D721Med (cell line): ENCODE measurements at regions not wholly inside any gene's neighbourhood (a gene's known extent, or its start where the extent isn't known, plus 50 kb on each side); places are given as distances from the start of the nearest gene placed in this dataset.
"Not testable (repeated sequence)": the region's sequence is repeated elsewhere in the genome, so short reads cannot be mapped to it uniquely, and the experiment has no call there.

Source experiments
- DNase-seq: peaks from one replicate; pipeline ENCODE4 v3.0.0; 2011; ENCODE audit warnings: low spot score; ENCODE audit not compliant: insufficient read length
- FAIRE-seq: peaks from 2 replicates; lab custom pipeline; 2011; peaks lifted over from hg19 to GRCh38; lab: Jason Lieb, UNC
- CTCF ChIP-seq: IDR thresholded peaks from 2 replicates; pipeline ENCODE4 v1.5.1; 2012; ENCODE audit warnings: mild to moderate bottlenecking, control low read depth; ENCODE audit not compliant: insufficient read depth; ENCODE audit errors: missing control alignments

- FAIRE-seq (no peak), DNase-seq (no peak)
- no peak for TF ChIP-seq CTCF
Observed at GRCh38 chr4:77451530-77451929, 154.1 kb upstream of the CXCL13 start.

- not testable (repeated sequence) for DNase-seq, FAIRE-seq
Observed at GRCh38 chr4:77452117-77452516, 153.5 kb upstream of the CXCL13 start.

GRCh38 chr4:77453911-77454310, 151.7 kb upstream of the CXCL13 start:
- TF ChIP-seq CTCF = no peak
- FAIRE-seq (no peak), DNase-seq (no peak)

- DNase-seq (no peak), FAIRE-seq (no peak)
- TF ChIP-seq CTCF = no peak
Observed at GRCh38 chr4:77454858-77455257, 150.8 kb upstream of the CXCL13 start.

GRCh38 chr4:77464100-77464499, 141.5 kb upstream of the CXCL13 start:
- not testable (repeated sequence) for DNase-seq, FAIRE-seq

- FAIRE-seq (no peak), DNase-seq (no peak)
- TF ChIP-seq CTCF = peak; percentile 12
Observed at GRCh38 chr4:77465271-77465670, 140.3 kb upstream of the CXCL13 start.

GRCh38 chr4:77466430-77466829, 139.2 kb upstream of the CXCL13 start:
- no peak for DNase-seq
- FAIRE-seq = no peak
- TF ChIP-seq CTCF = no peak

- no peak for DNase-seq
- no peak for TF ChIP-seq CTCF
- FAIRE-seq = no peak
Observed at GRCh38 chr4:77471821-77472495, 133.7 kb upstream of the CXCL13 start.
